ENCODE measurements at regions not wholly inside any gene's neighbourhood (a gene's known extent, or its start where the extent isn't known, plus 50 kb on each side); places are given as distances from the start of the nearest gene placed in this dataset.

DNA sequence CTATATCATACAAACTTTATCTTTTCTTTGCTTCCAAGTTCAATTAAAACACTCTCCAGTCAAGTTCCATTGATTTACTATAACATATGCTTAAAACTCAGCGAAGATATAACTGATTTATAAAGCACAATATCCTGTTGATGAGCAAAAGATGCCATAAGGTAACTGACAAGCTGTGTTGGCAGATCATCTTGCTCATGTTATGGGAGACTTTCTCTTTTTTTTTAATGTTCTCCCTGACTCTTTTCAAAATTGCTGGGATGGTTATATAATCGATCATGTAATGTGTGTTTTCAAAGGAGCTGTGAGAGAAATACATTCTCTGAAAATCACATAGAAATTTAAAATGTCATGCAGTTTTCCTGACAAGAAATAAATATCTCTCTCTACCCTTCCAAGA, 293.5 kb downstream of the MED10 start:
- Histone ChIP-seq H3K9me3 (no peaks in the 10 kb centered on the region), H3K4me3 (no peak overlapping the region), H3K4me1 (no peaks in the 10 kb centered on the region), H3K27me3 (no peaks in the 10 kb centered on the region), H3K27ac (no peak overlapping the region), H3K36me3 (no peaks in the 10 kb centered on the region)
- intact Hi-C loops (cut with DNase I; ENCODE audit: low total_unique reads) = no loop called here
- DNase-seq = no peak
- TF ChIP-seq, protein P1, sequence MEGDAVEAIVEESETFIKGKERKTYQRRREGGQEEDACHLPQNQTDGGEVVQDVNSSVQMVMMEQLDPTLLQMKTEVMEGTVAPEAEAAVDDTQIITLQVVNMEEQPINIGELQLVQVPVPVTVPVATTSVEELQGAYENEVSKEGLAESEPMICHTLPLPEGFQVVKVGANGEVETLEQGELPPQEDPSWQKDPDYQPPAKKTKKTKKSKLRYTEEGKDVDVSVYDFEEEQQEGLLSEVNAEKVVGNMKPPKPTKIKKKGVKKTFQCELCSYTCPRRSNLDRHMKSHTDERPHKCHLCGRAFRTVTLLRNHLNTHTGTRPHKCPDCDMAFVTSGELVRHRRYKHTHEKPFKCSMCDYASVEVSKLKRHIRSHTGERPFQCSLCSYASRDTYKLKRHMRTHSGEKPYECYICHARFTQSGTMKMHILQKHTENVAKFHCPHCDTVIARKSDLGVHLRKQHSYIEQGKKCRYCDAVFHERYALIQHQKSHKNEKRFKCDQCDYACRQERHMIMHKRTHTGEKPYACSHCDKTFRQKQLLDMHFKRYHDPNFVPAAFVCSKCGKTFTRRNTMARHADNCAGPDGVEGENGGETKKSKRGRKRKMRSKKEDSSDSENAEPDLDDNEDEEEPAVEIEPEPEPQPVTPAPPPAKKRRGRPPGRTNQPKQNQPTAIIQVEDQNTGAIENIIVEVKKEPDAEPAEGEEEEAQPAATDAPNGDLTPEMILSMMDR (IDR thresholded peaks at IDR 0.05) = no peak

DNA sequence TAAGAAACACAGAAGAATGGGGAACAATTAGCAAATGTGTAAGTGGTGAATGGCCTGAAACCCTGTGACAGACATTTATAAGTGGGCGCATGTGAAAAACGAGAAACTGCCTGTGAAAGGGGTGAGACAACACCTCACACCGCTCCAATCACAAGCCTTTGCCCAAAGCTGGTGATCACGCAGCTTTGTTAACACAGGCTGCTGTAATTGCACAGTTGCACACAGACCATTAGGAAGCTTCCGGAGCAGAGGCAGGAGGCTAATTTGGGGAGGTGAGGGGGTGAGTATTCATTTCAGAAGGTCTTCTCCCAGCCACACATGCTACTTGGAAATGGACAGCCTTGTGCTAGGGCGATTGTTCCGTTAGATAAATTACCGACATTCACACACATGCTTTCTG, 294.0 kb downstream of the MED10 start:
- intact Hi-C loops (cut with DNase I; ENCODE audit: low total_unique reads) = no loop called here
- Histone ChIP-seq H3K27ac (no peak overlapping the region), H3K4me3 (no peak overlapping the region), H3K4me1 (no peaks in the 10 kb centered on the region), H3K9me3 (no peaks in the 10 kb centered on the region), H3K27me3 (no peaks in the 10 kb centered on the region), H3K36me3 (no peaks in the 10 kb centered on the region)
- DNase-seq = no peak
- TF ChIP-seq, protein P1 (IDR thresholded peaks at IDR 0.05) = no peak

DNA sequence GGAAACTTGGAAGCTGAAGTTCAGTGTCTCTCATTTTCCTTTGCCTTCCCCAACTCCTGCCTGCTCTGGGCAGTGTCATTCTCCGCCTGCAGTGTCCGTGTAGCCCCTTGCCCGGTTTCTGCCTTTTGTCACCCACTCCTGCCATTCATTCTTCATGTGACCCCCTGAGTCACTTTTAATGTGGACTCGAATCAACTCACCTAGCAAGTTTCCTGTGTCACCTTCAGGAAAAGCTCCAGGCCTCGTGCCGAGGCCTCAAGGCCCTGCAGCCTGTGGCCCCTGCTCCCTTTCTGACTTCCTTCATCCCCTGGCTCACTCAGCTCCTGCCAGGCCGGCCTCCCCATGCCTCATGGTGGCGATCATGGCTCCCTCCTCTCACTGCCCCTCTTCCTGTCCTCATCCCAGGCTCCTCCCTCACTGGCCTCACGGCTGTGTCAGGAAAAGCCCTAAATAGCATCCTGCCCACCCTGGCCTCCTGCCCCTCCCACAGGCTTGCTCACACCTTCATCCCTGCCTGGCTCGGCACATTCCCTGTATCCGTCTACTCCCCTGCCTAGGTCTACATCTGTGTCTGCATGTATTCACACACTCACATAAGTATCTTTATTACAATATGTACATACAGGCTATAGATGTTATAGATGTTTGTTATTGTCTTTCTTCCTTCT, 294.9 kb downstream of the MED10 start:
- DNase-seq = no peak
- intact Hi-C loops (cut with DNase I; ENCODE audit: low total_unique reads) = no loop called here
- no peaks in the 10 kb centered on the region for H3K4me1 ChIP-seq
- no peak overlapping the region for H3K27ac ChIP-seq
- no peaks in the 10 kb centered on the region for H3K9me3 ChIP-seq
- no peak overlapping the region for H3K4me3 ChIP-seq
- H3K36me3 ChIP-seq = no peaks in the 10 kb centered on the region
- TF ChIP-seq, protein P1 (IDR thresholded peaks at IDR 0.05) = no peak
- H3K27me3 ChIP-seq = no peaks in the 10 kb centered on the region

DNA sequence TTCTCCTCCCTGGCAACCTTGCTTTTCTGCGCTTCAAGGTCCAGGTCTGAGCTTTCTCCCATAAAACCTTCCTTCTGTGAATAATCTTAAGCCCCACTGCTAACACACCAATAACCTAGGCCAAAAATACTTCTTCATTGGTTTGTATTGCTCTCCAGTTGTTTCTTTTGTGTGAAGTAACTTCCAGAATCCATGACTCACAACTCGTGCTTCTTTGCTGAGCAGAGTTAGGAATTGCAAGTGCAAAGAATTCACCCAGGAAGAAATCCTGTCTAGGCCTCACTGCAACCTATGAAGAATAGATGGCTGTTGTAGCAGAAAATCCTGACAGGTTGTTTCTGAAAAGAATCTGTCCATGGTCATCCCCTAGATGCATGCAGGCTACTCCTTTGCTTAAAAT, 295.7 kb downstream of the MED10 start:
- intact Hi-C loops (cut with DNase I; ENCODE audit: low total_unique reads) = no loop called here

DNA sequence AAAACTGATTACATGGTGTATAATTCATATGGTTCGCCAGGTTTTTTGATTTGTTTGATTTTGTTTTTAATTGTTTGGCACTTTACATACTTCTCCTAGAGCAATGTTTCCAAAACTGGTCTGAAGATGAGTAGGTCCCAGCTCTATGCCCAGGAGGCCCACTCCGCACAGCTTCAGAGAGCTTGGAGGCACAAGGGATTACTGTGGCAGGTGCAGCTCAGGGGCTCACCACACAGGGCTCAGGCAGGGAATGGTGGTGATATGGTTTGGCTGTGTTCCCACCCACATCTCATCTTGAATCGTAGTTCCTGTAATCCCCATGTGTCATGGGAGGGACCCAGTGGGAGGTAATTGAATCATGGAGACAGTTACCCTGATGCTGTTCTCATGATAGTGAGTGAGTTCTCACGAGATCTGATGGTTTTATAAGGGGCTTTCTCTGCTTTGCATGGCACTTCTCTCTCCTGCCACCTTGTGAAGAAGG, 296.6 kb downstream of the MED10 start:
- Histone ChIP-seq H3K4me3 (no peak overlapping the region), H3K27ac (no peak overlapping the region), H3K9me3 (no peaks in the 10 kb centered on the region), H3K4me1 (no peaks in the 10 kb centered on the region), H3K27me3 (no peaks in the 10 kb centered on the region), H3K36me3 (no peaks in the 10 kb centered on the region)
- TF ChIP-seq, protein P1 (IDR thresholded peaks at IDR 0.05) = no peak
- intact Hi-C loops (cut with DNase I; ENCODE audit: low total_unique reads) = no loop called here
- DNase-seq = no peak

More for the DNA sequence above, 295.7 kb downstream of the MED10 start:
- TF ChIP-seq, protein P1 (IDR thresholded peaks at IDR 0.05) = no peak
- no peak overlapping the region for H3K27ac ChIP-seq
- DNase-seq = no peak
- H3K4me1 ChIP-seq = no peaks in the 10 kb centered on the region
- H3K4me3 ChIP-seq = no peak overlapping the region
- H3K36me3 ChIP-seq = no peaks in the 10 kb centered on the region
- H3K9me3 ChIP-seq = no peaks in the 10 kb centered on the region
- H3K27me3 ChIP-seq = no peaks in the 10 kb centered on the region

All from tibial artery (tissue), 4 donors.